ENCODE measurements at regions not wholly inside any gene's neighbourhood (a gene's known extent, or its start where the extent isn't known, plus 50 kb on each side); places are given as distances from the start of the nearest gene placed in this dataset.

DNA sequence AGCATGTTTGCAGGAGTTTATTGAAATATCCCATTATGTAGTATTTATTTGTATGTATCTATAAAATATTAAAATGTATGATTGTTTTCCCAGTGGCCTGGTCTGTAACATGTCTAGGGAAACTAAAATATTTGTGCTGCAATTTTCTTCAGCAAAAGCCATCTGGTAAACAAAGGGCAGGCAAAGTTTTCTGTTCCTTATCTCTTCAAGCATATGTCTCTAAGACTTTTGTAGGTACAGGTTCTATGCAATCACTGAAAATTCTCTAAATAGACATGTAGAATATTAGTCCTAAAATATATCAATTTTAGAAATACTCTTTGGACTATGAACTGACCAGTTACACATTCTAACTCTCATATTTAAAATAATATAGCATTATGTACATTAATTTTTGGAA lies 585.8 kb upstream of the RGS18 start:
- H3K4me1 Mint-ChIP-seq = no peaks in the 10 kb centered on the region
- H3K23ac ChIP-seq (ENCODE audit: insufficient read length, low read depth, low read length) = no peak overlapping the region
- H2AFZ ChIP-seq (ENCODE audit: low read length) = no peak overlapping the region
- H2BK20ac ChIP-seq (ENCODE audit: low read depth, low read length, poor library complexity, severe bottlenecking) = no peak overlapping the region
- H3K18ac ChIP-seq (ENCODE audit: insufficient read length, low read depth, low read length) = no peak overlapping the region
- H3K9me3 Mint-ChIP-seq = no peaks in the 10 kb centered on the region
- no peaks in the 10 kb centered on the region for H3K27me3 ChIP-seq (ENCODE audit: insufficient read depth, low read length)
- H3K27ac Mint-ChIP-seq = no peak overlapping the region
- no peak overlapping the region for H3K4me3 Mint-ChIP-seq
- H3K9ac ChIP-seq (ENCODE audit: extremely low read depth, insufficient read length, low read length) = no peak overlapping the region
- H3K27ac ChIP-seq (ENCODE audit: insufficient read length, low read depth, low read length) = no peak overlapping the region
- H3K56ac ChIP-seq (ENCODE audit: insufficient read length, low read depth, low read length) = no peak overlapping the region
- H3K4me2 ChIP-seq (ENCODE audit: insufficient read depth, insufficient read length, low read length) = no peak overlapping the region
- H3K23me2 ChIP-seq (ENCODE audit: insufficient read length, low read depth, low read length, poor library complexity, severe bottlenecking) = no peaks in the 10 kb centered on the region
- TF ChIP-seq, protein P1, sequence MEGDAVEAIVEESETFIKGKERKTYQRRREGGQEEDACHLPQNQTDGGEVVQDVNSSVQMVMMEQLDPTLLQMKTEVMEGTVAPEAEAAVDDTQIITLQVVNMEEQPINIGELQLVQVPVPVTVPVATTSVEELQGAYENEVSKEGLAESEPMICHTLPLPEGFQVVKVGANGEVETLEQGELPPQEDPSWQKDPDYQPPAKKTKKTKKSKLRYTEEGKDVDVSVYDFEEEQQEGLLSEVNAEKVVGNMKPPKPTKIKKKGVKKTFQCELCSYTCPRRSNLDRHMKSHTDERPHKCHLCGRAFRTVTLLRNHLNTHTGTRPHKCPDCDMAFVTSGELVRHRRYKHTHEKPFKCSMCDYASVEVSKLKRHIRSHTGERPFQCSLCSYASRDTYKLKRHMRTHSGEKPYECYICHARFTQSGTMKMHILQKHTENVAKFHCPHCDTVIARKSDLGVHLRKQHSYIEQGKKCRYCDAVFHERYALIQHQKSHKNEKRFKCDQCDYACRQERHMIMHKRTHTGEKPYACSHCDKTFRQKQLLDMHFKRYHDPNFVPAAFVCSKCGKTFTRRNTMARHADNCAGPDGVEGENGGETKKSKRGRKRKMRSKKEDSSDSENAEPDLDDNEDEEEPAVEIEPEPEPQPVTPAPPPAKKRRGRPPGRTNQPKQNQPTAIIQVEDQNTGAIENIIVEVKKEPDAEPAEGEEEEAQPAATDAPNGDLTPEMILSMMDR (conservative IDR thresholded peaks at IDR 0.05) = no peak
- DNase-seq = no peak
- H4K20me1 ChIP-seq (ENCODE audit: control insufficient read depth, insufficient read depth, insufficient read length) = no peaks in the 10 kb centered on the region
- H3K79me2 ChIP-seq (ENCODE audit: insufficient read depth, low read length) = no peaks in the 10 kb centered on the region
- no peak overlapping the region for H3K4ac ChIP-seq (ENCODE audit: low read depth, low read length)
- no peaks in the 10 kb centered on the region for H3K36me3 Mint-ChIP-seq (ENCODE audit: insufficient read depth in 1 of 3, low read depth in 3 of 3)
- no peak overlapping the region for H2BK120ac ChIP-seq (ENCODE audit: low read depth, low read length, poor library complexity, severe bottlenecking)
- H3K4me1 ChIP-seq (ENCODE audit: insufficient read depth, low read length) = no peaks in the 10 kb centered on the region
- no peak overlapping the region for H4K5ac ChIP-seq (ENCODE audit: insufficient read length, low read depth, low read length)
- H2BK12ac ChIP-seq (ENCODE audit: insufficient read length, low read depth, low read length) = no peak overlapping the region
- H2AK5ac ChIP-seq (ENCODE audit: insufficient read length, low read length) = no peak overlapping the region
- no peaks in the 10 kb centered on the region for H3K79me1 ChIP-seq (ENCODE audit: insufficient read depth, low read depth, low read length, poor library complexity, severe bottlenecking)
- no peak overlapping the region for H4K91ac ChIP-seq (ENCODE audit: insufficient read length, low read depth, low read length)
- no peak overlapping the region for H4K8ac ChIP-seq (replicated peaks; ENCODE audit: insufficient read length, low read depth, low read length)
- no peak overlapping the region for H2BK15ac ChIP-seq (ENCODE audit: low read depth, low read length)
- H2BK5ac ChIP-seq (ENCODE audit: insufficient read length, low read length) = no peak overlapping the region
- H3K27me3 Mint-ChIP-seq (ENCODE audit: low read depth) = no peaks in the 10 kb centered on the region
- no peak overlapping the region for H3T11ph ChIP-seq (ENCODE audit: low read length)
- H3K9me3 ChIP-seq (ENCODE audit: control insufficient read depth, low read depth, low read length) = no peaks in the 10 kb centered on the region
- H3K14ac ChIP-seq (ENCODE audit: insufficient read depth, low read length) = no peak overlapping the region
